Testis (tissue), 2 donors: ENCODE measurements at regions not wholly inside any gene's neighbourhood (a gene's known extent, or its start where the extent isn't known, plus 50 kb on each side); places are given as distances from the start of the nearest gene placed in this dataset.

Source experiments
- POLR2A ChIP-seq: fragments of 450-650 bp; IDR thresholded peaks from one replicate; pipeline ENCODE4 v1.6.1; 2017; ENCODE audit warnings: antibody characterized with exemption, mild to moderate bottlenecking, moderate library complexity
- TF ChIP-seq, protein P1 (sequence below), 3 experiments: fragments of 450-650 bp in 2 of 3; fragments of 200-600 bp in 1 of 3; sonication (generic) in 1 of 3; IDR thresholded peaks; one replicate each; pipeline ENCODE4 v1.5.1; 2016 to 2019; ENCODE audit warnings: antibody characterized with exemption in 3 of 3, mild to moderate bottlenecking in 2 of 3, moderate library complexity in 1 of 3

- TF ChIP-seq, protein P1, sequence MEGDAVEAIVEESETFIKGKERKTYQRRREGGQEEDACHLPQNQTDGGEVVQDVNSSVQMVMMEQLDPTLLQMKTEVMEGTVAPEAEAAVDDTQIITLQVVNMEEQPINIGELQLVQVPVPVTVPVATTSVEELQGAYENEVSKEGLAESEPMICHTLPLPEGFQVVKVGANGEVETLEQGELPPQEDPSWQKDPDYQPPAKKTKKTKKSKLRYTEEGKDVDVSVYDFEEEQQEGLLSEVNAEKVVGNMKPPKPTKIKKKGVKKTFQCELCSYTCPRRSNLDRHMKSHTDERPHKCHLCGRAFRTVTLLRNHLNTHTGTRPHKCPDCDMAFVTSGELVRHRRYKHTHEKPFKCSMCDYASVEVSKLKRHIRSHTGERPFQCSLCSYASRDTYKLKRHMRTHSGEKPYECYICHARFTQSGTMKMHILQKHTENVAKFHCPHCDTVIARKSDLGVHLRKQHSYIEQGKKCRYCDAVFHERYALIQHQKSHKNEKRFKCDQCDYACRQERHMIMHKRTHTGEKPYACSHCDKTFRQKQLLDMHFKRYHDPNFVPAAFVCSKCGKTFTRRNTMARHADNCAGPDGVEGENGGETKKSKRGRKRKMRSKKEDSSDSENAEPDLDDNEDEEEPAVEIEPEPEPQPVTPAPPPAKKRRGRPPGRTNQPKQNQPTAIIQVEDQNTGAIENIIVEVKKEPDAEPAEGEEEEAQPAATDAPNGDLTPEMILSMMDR (IDR thresholded peaks at IDR 0.05), result no peak
- no peak for TF ChIP-seq POLR2A
Observed at GRCh38 chr10:128419466-128420019, 293.3 kb upstream of the MKI67 start.
